WERI-Rb-1 (cell line): ENCODE measurements at regions not wholly inside any gene's neighbourhood (a gene's known extent, or its start where the extent isn't known, plus 50 kb on each side); places are given as distances from the start of the nearest gene placed in this dataset.

ENCODE experiments used
- DNase-seq: peaks from one replicate; pipeline ENCODE4 v3.0.0-alpha.2; 2020
- H3K27ac ChIP-seq: fragments of 250-450 bp; sonication (Bioruptor Pico); 2 replicates; pipeline ENCODE4 v1.5.1; 2020; ENCODE audit warnings: mild to moderate bottlenecking, moderate library complexity
- H3K27me3 ChIP-seq: fragments of 250-450 bp; sonication (Bioruptor Pico); 2 replicates; pipeline ENCODE4 v1.5.1; 2021; ENCODE audit warnings: mild to moderate bottlenecking, low read depth, moderate library complexity; ENCODE audit not compliant: insufficient read depth, severe bottlenecking
- H3K36me3 ChIP-seq: fragments of 250-450 bp; sonication (Bioruptor Pico); 2 replicates; pipeline ENCODE4 v1.5.1; 2020; ENCODE audit warnings: mild to moderate bottlenecking, moderate library complexity
- H3K4me3 ChIP-seq: 2 replicates; pipeline ENCODE4 v1.5.1; 2011; ENCODE audit warnings: low read depth, mild to moderate bottlenecking, control low read depth, low read length
- H3K9me3 ChIP-seq: fragments of 250-450 bp; sonication (Bioruptor Pico); 2 replicates; pipeline ENCODE4 v1.5.1; 2021; ENCODE audit warnings: mild to moderate bottlenecking, moderate library complexity; ENCODE audit not compliant: severe bottlenecking
- TF ChIP-seq, protein P1 (sequence below): IDR thresholded peaks from 2 replicates; pipeline ENCODE4 v1.5.1; 2011; ENCODE audit warnings: low read depth, mild to moderate bottlenecking, control low read depth, inconsistent platforms, low read length

- peak; percentile 85 for DNase-seq
- no peaks in the 10 kb centered on the region for H3K36me3 ChIP-seq
- H3K27me3 ChIP-seq: peaks cover 10% of the 10 kb centered on the region
- TF ChIP-seq, protein P1, sequence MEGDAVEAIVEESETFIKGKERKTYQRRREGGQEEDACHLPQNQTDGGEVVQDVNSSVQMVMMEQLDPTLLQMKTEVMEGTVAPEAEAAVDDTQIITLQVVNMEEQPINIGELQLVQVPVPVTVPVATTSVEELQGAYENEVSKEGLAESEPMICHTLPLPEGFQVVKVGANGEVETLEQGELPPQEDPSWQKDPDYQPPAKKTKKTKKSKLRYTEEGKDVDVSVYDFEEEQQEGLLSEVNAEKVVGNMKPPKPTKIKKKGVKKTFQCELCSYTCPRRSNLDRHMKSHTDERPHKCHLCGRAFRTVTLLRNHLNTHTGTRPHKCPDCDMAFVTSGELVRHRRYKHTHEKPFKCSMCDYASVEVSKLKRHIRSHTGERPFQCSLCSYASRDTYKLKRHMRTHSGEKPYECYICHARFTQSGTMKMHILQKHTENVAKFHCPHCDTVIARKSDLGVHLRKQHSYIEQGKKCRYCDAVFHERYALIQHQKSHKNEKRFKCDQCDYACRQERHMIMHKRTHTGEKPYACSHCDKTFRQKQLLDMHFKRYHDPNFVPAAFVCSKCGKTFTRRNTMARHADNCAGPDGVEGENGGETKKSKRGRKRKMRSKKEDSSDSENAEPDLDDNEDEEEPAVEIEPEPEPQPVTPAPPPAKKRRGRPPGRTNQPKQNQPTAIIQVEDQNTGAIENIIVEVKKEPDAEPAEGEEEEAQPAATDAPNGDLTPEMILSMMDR: peak; percentile 82
- H3K9me3 ChIP-seq: no peaks in the 10 kb centered on the region
- H3K27ac ChIP-seq: no peak overlapping the region
- no peak overlapping the region for H3K4me3 ChIP-seq
These were observed 547.9 kb upstream of the SLC35B3 start for GRCh38 chr6:8983202-8983688.

DNA sequence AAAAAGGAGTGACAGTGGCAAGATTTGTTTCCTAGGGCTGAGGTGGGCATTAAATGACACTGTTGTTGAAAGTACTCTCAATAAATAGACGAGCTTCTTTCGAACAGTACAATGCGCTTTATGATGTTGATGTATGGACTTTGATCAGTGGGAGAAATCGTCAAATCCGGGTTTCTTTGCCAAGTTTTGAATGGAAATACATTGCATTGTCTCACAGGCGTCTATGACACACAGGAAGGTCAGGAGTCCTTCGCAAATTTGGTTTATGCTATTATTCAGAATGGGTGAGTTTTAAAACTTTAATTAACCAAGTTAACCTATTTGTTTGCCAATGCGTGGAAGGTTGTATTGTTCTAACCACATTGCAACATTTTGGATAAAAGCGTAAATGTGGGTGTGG is 547.3 kb upstream of the SLC35B3 start:
- Histone ChIP-seq H3K4me3 (no peak overlapping the region), H3K36me3 (no peaks in the 10 kb centered on the region), H3K9me3 (no peaks in the 10 kb centered on the region), H3K27me3 (peaks cover 10% of the 10 kb centered on the region), H3K27ac (no peak overlapping the region)
- DNase-seq: no peak
- TF ChIP-seq, protein P1: no peak

DNA sequence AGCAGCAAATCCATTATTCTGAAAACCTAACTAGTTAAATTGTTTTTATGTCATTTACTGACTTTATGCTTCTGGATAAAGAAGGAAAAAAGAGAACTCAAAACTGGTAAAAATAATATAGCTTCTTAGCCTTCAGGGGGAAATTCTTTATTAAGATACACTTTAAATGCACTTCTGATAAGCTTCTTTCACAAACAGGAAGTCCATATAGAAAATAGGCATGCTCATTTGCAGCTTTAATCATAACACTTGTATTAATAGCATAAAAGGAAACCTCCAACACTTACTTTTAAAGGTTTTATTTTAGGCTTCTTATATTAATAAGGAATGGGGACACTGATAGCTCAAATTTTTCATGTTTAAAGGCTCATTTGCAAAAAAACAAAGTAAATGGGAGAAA is 538.0 kb upstream of the SLC35B3 start:
- no peak for DNase-seq
- Histone ChIP-seq H3K27ac (no peak overlapping the region), H3K36me3 (no peaks in the 10 kb centered on the region), H3K4me3 (no peak overlapping the region), H3K9me3 (peaks cover 6% of the 10 kb centered on the region), H3K27me3 (no peaks in the 10 kb centered on the region)
- TF ChIP-seq, protein P1: no peak

DNA sequence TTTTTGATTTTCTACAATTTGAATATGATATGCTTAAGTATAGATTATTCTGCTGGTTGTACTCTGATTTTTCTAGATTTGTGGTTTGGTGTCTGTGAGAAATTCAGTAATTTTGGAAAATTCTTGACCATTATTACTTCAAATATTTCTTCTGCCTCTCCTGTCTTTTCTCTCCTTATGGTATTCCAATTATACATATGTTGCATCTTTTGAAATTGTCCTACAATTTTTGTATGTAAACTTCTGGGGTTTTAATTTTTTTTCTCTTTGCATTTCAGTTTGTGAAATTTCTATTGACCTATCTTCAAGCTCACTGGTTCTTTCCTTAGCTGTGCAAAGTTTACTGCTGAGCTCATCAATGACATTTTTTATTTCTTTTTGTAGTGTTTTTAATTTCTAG is 534.4 kb upstream of the SLC35B3 start:
- Histone ChIP-seq H3K27ac (no peak overlapping the region), H3K9me3 (peaks cover 6% of the 10 kb centered on the region), H3K4me3 (no peak overlapping the region), H3K27me3 (no peaks in the 10 kb centered on the region), H3K36me3 (no peaks in the 10 kb centered on the region)
- TF ChIP-seq, protein P1: no peak
- DNase-seq: no peak

DNA sequence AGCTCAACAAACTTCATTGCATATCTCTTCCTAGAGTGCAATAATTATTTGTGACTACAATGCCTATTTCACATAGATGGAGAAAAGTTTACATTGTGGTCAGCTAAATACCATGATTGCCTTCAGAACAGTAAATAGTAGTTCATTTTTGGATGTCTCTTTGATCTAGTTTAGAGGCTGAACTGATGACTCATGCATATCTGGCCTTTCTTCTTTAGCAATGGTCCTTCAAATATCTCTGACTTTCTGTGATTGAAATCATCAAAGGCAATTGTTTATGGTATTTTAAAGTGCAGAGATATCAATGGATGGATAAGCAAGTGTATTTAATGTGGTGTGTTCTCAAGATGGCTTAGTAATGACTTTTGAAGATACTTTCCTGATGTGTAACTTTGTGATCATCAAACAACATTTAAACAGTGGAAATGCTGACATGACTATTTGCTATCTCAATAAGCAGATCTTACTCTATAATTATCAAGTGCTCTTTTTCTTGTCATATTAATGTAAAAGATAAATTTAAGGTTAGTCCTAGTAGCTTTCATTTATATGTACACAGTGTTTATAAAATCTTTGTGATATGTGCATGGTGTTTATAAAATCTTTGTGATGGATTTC is 523.7 kb upstream of the SLC35B3 start:
- H3K9me3 ChIP-seq: no peaks in the 10 kb centered on the region
- no peak overlapping the region for H3K27ac ChIP-seq
- DNase-seq: no peak
- H3K27me3 ChIP-seq: no peaks in the 10 kb centered on the region
- H3K36me3 ChIP-seq: no peaks in the 10 kb centered on the region
- H3K4me3 ChIP-seq: no peak overlapping the region
- TF ChIP-seq, protein P1: no peak

DNA sequence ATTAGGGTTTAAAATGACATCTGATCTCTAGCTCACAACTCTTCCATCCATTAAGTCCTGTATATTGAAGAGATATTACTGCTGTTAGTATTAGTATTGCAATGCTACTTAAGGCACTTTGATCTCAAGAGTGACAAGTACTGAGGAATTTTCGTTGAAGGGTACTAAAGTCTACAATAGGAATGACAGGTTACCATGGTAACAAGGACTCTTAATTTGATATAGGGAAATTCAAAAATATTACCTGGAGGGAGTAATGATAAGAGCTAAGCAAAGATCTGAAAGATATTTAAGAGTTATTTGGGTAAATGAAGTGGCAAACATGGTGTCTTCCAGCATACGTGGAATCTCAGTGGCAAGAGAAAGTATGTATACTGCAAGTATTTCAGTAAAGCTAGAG is 518.0 kb upstream of the SLC35B3 start:
- no peak overlapping the region for H3K4me3 ChIP-seq
- TF ChIP-seq, protein P1: no peak
- H3K36me3 ChIP-seq: no peaks in the 10 kb centered on the region
- no peak overlapping the region for H3K27ac ChIP-seq
- H3K27me3 ChIP-seq: no peaks in the 10 kb centered on the region
- no peaks in the 10 kb centered on the region for H3K9me3 ChIP-seq
- DNase-seq: no peak
